GM21360 (cell line): ENCODE measurements at regions not wholly inside any gene's neighbourhood (a gene's known extent, or its start where the extent isn't known, plus 50 kb on each side); places are given as distances from the start of the nearest gene placed in this dataset.

Source experiments
- ATAC-seq: cut with Tn5 transposase; IDR thresholded peaks from one replicate; pipeline ENCODE4 v1.9.1; 2021; ENCODE audit warnings: mild to moderate bottlenecking, moderate library complexity; ENCODE audit not compliant: unreplicated experiment

DNA sequence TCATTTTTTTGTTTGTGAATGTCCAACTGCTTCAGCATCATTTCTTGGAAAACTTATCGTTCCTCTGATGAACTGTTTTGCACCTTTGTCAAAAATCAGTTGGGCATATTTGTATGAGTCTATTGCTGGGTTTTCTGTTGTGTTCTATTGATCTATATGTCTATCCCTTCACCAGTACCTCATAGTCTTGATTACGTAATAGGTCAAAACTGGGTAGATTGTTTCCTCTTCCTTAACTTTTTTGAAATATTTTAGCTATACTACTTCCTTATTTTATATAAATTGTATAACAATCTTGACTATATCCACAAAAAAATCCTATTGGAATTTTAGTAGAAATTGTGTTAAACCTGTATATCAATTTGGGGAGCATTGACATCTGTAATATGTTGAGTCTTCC, 104.1 kb upstream of the PALS2 start:
- no peak for ATAC-seq

DNA sequence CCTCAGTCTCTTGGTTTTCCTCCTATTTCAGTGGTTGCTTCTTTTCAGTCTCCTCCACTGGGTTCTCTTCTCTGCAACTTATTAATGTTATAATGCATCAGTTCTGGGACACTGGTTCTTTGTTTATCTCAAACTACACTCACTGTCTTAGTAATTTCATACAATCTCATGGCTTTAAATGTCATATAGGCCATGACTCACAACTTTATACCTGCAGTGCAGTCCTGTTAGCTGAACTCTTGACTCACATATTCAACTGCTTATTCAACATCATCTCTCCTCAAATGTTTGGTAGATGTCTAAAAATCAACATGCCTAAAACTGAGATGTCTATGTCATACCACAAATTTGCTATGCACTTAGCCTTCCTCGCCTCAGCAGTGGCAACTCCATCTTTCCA, 101.2 kb upstream of the PALS2 start:
- no peak for ATAC-seq

DNA sequence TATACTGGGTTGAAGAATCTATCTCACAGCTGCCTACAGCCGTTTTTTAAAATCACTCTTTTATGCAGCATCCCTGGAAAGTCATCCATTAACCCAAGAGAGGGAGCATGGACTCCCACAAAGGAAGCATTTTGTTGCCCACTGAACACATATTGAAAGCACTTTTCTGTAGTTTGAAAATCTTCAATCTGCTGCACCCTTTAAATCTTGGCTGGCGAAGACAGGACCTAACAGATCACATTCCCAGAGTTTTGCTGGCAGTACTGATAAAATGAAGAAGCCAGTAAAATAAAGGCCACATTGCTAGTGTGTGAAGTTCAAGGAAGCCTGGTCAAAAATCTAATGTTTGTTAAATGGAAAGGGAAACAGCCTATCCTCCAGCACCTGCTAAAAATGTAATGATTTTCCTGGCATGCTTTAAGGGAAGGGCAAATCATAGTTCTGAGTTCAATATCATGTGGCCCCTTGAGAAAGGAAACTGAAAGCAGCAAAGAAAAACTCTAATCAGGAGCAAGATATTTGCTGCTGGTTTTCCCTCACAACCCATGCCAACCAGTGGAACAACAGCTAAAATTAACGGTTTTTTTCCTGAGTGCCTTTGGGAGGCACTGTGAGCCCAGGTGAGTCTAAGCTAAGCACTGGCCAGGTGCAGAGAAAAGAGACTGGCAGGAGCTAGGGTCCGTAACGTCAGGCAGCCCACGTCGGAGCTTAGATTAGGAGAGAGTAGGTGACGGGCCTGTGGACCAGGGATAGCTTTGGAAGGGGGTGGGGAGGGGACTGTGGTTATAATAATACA, 97.9 kb upstream of the PALS2 start:
- ATAC-seq = no peak

DNA sequence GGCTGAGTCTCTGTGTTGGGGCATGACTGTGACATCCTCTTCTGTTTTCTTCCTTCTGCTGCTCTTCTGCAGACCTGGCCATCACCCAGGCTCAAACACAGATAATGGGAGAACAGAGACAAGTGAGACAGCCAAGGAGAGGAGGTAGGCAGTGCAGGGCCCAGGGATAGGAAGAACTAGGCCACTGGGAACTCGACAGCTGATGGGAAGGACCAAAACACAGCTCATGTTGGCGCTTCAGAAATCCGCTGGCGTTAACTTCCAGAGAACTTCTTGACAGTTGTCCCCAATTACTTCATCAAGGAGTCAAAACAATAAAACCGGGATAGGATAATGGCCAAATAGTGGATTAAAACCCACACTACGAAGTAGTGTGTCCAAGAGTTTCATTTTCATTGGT, 97.0 kb upstream of the PALS2 start:
- ATAC-seq = no peak

DNA sequence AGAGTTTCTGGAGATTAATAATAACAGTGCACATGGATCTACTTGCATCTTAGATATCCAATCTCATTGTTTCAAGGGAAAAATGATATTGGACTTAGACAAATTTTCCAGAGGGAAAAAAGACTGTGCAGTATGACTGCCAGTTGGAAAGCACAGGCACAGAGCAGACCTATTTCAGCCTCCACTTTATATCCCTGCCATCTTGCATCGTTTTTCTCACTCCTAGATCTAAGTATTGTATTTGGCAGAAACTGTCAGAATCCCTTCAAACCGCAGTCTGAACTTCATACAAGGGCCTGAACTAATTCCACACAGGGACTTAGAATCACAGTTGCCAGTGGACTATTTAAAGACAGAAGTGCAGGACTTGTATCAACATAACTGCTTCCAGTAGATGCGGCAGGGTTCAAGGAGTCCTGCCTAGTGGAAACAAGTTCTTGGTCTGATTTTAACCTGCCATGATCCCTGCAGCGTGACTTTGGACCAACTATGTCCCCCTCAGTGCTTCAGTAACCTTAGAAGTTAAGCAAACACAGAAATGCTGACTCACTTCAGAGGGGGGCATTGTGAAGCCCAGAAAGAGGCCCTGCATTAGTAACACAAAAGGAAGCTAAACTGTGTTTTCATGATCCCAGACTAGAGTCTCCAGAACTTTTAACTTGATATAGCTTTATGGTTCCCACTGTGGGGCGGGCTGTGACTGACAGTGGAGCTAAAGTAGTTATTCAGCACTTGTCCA, 95.7 kb upstream of the PALS2 start:
- ATAC-seq = no peak

DNA sequence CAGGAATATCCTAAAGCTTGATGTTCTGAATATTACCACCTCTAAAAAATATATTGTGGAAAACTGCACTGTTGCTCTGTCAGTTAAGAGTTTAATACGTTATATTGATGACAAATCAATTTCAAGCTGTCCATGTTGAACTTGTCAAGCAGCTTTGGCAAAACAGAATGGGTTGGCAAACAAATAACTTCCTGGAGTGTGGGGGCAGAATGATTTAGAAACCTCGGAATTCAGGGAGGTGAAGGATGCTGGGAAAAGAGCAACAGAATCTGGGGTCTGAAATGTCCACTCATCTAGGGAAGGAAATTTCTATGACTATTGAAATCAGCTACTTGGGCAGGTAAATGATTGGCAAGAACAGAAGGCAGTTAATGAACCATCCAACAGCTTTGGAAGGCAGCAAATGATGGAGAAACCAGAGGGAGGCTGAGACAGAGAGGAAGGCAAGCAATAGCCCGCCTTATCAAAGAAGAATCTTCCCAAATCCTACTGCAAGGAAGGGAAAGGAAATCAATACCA, 95.1 kb upstream of the PALS2 start:
- no peak for ATAC-seq

DNA sequence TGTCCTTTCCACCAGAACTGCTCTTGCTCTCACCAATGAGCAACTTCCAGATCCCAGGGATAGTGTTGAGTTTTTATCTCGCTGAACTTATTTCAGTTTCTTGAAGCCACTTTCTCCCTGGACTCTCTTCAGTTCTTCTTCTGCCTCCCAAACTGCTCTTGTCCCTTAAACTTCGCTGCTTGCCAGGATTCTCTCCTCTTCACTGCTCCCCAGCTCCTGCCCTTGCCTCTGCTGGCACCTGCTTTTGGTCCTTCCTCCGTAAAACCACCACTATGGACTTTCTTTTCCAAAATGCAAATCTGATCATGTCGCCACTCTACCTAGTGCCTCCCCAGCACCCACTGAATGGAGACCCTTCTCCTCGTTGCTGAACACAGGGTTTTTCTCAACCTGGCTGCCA, 92.8 kb upstream of the PALS2 start:
- ATAC-seq = no peak

DNA sequence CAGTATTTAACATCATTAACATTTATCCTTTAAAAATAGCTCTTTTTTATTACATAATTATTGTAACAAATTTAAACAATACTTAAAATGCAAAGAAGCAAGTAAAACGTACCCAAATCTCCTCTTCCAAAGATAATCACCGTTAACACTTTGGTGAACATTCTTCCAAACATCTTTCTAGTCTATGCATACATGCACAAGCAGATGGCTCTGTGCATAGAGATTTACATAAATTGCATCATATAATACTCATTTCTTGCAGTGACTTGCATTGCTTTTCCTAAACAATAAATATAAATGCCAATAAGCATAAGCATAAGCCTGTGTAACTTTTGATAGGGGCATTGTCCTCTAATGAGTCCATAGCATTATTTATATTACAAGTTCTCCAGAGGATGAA, 89.4 kb upstream of the PALS2 start:
- ATAC-seq = no peak

DNA sequence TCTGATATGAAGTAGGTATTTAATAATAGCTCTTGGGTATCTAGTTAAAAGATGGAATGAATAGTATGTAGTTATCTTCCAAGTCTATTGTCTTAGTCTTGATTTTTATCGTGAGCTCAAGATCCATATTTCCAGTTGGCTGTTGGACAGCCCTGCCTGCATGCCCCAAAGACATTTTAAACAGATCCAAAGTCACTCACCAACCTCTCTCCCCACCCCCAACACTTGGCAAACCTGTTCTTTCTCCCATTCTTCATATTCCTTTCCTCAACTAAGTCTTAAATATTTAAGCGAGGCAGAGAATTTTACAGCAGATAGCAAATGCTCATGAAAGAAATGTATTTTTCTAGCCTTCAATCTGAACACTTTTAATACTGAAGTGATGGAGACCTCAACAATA, 80.7 kb upstream of the PALS2 start:
- ATAC-seq = no peak

DNA sequence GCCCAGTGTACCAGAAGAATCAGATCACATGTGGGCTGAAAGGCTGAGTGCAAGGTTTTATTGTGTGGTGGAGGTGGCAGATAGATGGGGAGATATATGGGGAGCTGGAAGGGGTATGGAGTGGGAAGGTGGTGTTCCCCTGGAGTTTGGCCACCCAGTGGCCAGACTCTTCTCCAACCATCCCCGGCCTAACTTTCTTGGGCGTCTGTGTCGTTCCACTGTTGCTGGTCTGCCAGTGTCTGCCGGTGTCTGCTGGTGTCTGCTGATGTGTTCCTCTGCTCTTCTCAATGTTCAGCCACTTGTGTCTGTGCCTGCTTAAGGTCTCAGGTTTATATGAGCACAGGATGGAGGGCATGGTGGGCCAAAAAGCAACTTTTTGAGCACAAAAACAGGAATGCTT, 78.4 kb upstream of the PALS2 start:
- no peak for ATAC-seq

DNA sequence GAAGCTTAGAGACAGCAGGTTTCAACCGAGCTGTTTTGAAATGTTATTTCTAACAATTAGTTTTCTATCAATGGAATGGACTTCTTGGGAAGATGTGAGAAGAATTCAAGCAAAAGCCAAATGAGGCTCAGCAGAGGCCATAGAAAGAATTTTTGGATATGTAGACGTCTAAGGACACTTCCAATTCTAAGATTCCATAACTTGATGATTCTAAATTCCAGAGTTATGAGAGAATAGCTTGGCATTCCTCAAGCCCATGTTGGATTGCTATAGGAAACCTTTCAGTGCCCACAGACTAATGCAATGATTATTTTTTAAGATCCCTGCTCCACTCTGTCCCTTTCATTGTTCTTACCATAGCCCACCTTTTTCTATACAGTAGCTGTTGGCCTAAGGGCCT, 77.2 kb upstream of the PALS2 start:
- ATAC-seq = no peak

DNA sequence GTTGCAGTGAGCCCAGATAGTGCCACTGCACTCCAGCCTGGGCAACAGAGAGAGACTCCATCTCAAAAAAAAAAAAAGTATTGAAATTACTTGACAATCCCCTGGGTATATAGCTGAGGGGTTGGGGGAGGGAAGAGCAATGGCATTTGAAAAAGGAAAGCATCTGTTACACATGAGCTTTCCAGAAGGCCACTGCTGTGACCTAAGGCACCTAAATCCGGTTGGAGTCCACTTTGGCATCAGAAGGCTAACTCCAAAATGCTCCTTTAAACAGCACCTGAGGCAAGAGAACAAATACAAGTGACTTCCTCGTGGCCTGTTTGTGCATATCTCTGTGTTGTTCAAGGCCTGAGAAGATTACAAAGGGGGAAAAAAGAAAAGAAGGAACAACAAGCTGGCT, 74.8 kb upstream of the PALS2 start:
- ATAC-seq = no peak

DNA sequence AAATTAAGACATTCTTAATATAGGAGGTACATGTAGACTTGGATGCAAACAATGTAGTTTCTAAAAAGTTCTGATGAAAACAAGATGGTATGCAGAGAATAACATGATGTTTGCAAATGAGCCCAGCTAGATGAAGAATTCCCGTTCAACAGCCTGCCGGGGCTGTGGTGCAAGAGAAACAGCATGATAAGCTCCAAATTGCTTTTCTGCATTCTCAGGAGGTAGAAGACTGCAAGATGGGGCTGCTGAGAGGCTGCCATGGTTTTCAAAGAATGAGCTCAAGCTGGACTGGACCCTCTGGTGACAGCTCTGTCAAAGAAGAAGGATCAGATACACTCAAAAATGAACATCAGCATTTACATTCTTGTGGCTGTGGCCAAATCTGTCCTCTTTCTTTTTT, 73.4 kb upstream of the PALS2 start:
- no peak for ATAC-seq

DNA sequence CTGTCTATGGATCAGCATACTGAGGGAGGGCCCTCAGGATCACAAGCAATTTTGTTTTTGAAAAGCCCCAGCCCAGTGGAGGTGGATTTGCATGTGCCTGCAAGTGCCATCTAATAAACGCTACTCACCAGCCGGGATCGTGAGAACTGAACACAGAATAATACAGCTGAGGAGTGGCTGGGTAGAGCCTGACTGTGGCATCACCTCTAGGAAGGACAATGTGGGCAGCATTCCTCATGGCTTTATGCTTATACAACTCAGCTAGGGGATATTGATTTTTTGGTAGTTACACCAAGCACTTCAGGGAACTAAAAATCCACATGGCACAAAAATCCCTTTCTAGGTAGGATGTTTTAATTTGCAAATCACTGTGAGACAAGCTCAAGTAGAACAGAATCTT, 72.7 kb upstream of the PALS2 start:
- no peak for ATAC-seq

DNA sequence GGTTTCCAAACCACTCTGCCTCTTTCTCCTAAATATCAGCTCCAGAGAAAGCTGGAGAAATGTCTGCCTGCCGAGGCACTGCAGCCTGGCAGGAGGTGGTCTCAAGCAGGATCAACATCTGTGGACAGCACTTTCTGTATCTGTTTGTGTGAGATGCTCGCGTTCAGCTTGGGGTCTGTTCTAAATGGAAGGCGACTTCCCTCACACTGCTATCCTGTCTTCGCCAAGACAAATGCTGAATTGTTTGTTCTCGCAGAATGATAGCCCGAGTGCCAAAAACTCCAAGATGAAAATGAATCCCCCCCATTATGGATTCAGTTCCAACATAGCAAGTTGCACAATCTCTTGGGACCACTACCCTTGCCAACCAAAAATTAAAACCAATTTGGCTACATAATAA, 72.2 kb upstream of the PALS2 start:
- no peak for ATAC-seq

DNA sequence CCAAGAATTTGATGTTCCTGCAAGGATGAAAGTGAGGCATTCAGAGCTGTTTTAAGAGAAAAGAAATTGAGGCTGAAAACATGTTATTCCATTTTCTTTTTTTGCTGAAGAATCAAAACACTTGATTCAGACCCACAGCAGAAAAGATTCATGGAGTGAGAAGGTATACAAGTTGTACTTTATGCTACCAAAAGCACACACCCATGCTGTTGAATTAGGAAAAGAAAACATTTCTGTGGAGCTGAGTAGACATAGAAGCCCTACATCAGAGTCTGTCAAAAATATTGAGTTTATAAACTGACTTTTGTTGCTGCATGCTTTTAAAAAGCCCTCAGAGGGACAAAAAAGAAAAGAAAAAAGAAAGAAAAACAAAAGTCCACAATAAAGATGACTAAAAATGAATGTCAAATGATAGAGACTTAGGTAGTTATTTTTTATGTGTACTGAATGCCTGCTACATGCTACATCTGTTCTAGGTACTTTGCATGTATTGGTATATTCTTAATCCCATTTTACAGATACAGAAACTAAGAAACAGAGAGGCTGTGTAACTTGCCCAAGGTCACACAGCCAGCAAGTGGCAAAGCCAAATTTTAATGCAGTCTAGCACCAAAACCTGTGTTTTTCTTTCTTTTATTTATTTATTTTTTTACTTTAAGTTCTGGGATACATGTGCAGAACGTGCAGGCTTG, 71.7 kb upstream of the PALS2 start:
- no peak for ATAC-seq

DNA sequence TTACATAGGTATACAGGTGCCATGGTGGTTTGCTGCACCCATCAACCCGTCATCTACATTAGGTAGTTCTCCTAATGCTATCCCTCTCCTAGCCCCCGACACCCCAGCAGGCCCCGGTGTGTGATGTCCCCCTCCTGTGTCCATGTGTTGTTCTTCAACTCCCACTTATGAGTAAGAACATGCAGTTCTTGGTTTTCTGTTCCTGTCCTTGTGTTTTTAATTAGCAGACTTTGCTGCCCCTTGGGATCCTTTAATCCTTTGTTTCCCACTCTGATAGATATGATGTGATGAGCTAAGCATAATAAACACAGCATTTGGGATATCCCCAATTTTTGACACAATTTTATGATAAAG, 71.1 kb upstream of the PALS2 start:
- no peak for ATAC-seq

DNA sequence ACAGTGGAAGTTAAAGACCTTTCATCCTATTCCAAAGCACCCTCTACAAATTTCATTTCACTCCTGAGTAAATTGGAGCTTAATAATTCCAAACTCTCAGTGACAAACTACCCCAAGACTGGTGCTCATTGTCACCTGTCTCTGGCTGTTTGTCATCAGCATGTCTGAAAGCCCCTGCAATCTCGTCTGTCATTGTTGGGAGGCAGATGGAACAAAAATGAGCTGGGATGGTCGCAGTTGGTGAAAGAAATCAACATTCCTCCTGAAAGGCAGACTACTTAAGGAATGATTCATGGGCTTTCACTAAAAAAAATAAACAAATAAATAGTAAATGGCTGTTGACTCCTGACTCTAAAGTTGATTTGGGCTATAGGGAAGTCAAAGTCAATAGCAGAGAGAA, 69.7 kb upstream of the PALS2 start:
- no peak for ATAC-seq

DNA sequence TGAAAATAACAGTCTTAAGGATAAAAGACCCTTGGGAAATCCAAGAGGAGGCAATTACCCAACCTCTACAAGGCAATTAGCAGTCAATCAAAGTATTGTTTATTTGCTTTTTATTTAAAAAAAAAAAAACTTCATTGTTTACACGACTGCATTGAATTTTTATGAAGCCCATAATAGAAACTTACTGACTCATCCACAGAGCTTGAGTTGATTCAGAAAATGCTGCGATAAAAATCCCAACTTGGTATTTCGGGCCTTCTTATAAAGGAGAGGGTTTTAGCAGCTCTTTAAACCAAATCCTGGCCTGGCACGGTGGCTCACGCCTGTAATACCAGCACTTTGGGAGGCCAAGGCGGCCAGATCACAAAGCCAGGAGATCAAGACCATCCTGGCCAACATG, 69.2 kb upstream of the PALS2 start:
- no peak for ATAC-seq

DNA sequence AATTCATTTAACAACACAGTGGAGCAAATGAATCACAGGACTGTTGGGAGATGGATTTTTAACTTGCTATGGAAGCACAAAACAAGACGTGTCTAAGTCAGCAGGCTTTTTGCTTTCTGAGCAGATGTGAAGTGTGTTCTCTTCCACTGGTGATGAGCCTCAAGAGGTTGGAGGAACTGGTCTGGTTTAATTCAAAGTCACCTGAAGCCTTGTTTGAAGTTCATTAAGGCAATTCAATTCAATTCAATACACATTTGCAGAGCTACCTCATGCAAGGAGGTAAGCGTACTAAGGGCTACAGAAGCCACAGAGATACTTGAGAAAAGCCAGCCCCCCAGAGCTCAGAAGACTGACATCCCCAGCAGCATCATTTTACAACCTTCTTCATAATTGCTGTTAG, 68.4 kb upstream of the PALS2 start:
- ATAC-seq = no peak

DNA sequence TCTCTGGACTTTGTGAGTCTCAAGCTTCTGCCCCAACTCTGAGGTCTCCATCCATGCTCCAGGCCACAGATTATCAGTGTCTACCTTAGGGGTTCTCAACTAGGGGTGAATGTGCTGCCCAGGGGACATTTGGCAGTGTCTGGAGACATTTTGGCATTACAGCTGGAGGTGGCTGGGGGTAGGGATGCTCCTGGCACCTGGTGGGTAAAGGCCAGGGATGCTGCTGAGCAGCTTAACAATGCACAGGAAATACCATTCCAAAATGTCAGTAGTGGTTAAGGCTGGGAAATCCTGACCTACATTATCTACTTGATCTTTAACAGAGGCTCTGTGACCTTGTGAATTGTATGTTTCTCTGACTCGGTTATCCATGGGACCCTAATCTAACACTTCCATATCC, 67.3 kb upstream of the PALS2 start:
- ATAC-seq = no peak

DNA sequence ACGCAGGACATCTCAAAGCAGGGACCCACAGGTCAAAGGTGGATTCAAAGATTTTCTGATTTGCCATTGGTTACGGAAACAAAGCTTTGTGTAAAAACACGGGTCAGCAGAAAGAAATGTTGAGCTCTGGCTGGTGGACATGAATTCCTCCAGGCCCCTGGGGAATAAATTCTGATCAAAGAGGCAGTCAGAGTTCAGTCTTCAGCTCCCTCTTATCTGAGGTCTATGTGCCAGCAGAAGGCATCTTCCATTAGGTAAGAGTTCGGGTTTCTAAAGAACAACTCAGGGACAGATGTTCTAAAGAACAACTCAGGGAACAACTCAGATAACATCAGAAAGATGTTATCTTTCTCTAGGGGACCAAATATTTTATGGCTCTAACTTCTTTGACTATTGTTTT, 64.9 kb upstream of the PALS2 start:
- ATAC-seq = no peak
